B cell (primary cell): ENCODE measurements at regions not wholly inside any gene's neighbourhood (a gene's known extent, or its start where the extent isn't known, plus 50 kb on each side); places are given as distances from the start of the nearest gene placed in this dataset.

Experiments used
- ATAC-seq: fragments of 200-7000 bp; cut with Tn5 transposase; one replicate; pipeline ENCODE4 v1.10.0; 2021; ENCODE audit warnings: low read depth, mild to moderate bottlenecking, moderate number of reproducible peaks, moderate library complexity
- CTCF ChIA-PET: fragments of 350-600 bp; sonication (Branson Sonifier 250); formaldehyde crosslinking; loops from one replicate; lab custom pipeline; 2021; ENCODE audit warnings: antibody characterized with exemption, inconsistent platforms; lab: Charles Lee
- POLR2A ChIA-PET: fragments of 350-600 bp; sonication (Branson Sonifier 250); formaldehyde crosslinking; loops from one replicate; lab custom pipeline; 2021; ENCODE audit warnings: antibody characterized with exemption; lab: Charles Lee
- DNase-seq: peaks from one replicate; pipeline ENCODE4 v3.0.0; 2013
- H2AFZ ChIP-seq: 2 replicates; pipeline ENCODE4 v1.6.1; 2012; ENCODE audit warnings: mild to moderate bottlenecking, low read depth, low read length; ENCODE audit not compliant: insufficient read depth, poor library complexity, severe bottlenecking
- H3K27ac ChIP-seq, 2 donors: 1 replicate in 1 of 2; 2 replicates in 1 of 2; pipeline ENCODE4 v1.5.1; 2012 to 2013; ENCODE audit warnings: low read length in 2 of 2, mild to moderate bottlenecking in 2 of 2, moderate library complexity in 1 of 2
- H3K27me3 ChIP-seq, 4 experiments: fragments of 200-600 bp in 1 of 4; sonication (generic) in 1 of 4; replicated peaks in 1 of 4; 1 replicate in 2 of 4; 2 replicates in 2 of 4; pipeline versions ENCODE4 v1.6.1 to v1.7.0; 2013 to 2016; ENCODE audit warnings: low read length in 3 of 4, mild to moderate bottlenecking in 2 of 4, mixed read lengths in 1 of 4, moderate library complexity in 1 of 4; ENCODE audit not compliant: insufficient read depth in 4 of 4, control insufficient read depth in 3 of 4; ENCODE audit errors: control extremely low read depth in 1 of 4
- H3K36me3 ChIP-seq, 2 experiments: replicated peaks in 1 of 2; 1 replicate in 1 of 2; 2 replicates in 1 of 2; pipeline versions ENCODE4 v1.6.1 to v1.7.1; 2013; ENCODE audit warnings: low read length in 1 of 2; ENCODE audit not compliant: insufficient read depth in 2 of 2, control insufficient read depth in 1 of 2; ENCODE audit errors: control extremely low read depth in 1 of 2, extremely low read depth in 1 of 2
- H3K4me1 ChIP-seq, 2 donors: fragments of 200-600 bp in 1 of 2; sonication (generic) in 1 of 2; 1 replicate in 1 of 2; 2 replicates in 1 of 2; pipeline versions ENCODE4 v1.5.1 to v1.6.1; 2013 to 2017; ENCODE audit warnings: low read length in 2 of 2; ENCODE audit not compliant: control insufficient read depth in 2 of 2, insufficient read depth in 2 of 2
- H3K4me2 ChIP-seq: replicated peaks from 2 replicates; pipeline ENCODE3; 2012; ENCODE audit warnings: mild to moderate bottlenecking, low read depth, low read length; ENCODE audit not compliant: poor library complexity, severe bottlenecking
- H3K4me3 ChIP-seq, 5 experiments: fragments of 200-600 bp in 1 of 5; sonication (generic) in 1 of 5; 1 replicate in 3 of 5; 2 replicates in 2 of 5; pipeline versions ENCODE4 v1.5.1 to v1.7.0; 2011 to 2016; ENCODE audit warnings: low read length in 4 of 5, mild to moderate bottlenecking in 4 of 5, low read depth in 2 of 5, control low read depth in 1 of 5, moderate library complexity in 1 of 5; ENCODE audit not compliant: insufficient read depth in 1 of 5; ENCODE audit errors: control extremely low read depth in 1 of 5, extremely low read depth in 1 of 5
- H3K79me2 ChIP-seq: fragments of 200-600 bp; sonication (generic); one replicate; pipeline ENCODE4 v1.6.0; 2016; ENCODE audit warnings: low read length; ENCODE audit not compliant: control insufficient read depth, insufficient read depth
- H3K9ac ChIP-seq: fragments of 200-600 bp; sonication (generic); 2 replicates; pipeline ENCODE4 v1.6.1; 2017; ENCODE audit warnings: mild to moderate bottlenecking, low read length, moderate library complexity
- H3K9me3 ChIP-seq, 3 donors: one replicate each; pipeline versions ENCODE4 v1.6.1 to v1.7.1; 2013; ENCODE audit warnings: low read length in 2 of 3; ENCODE audit not compliant: control insufficient read depth in 2 of 3, insufficient read depth in 1 of 3; ENCODE audit errors: control extremely low read depth in 1 of 3
- H4K20me1 ChIP-seq: 2 replicates; pipeline ENCODE4 v1.6.0; 2012; ENCODE audit warnings: mild to moderate bottlenecking, low read length; ENCODE audit not compliant: insufficient read depth, control insufficient read depth, poor library complexity, severe bottlenecking
- H3K27ac Mint-ChIP-seq: one replicate; pipeline ENCODE4 v1.8.0; 2021; ENCODE audit warnings: mixed read lengths
- H3K27me3 Mint-ChIP-seq: one replicate; pipeline ENCODE4 v1.8.0; 2021; ENCODE audit warnings: mixed read lengths
- H3K4me1 Mint-ChIP-seq: one replicate; pipeline ENCODE4 v1.8.0; 2021; ENCODE audit warnings: mixed read lengths
- H3K4me3 Mint-ChIP-seq: one replicate; pipeline ENCODE4 v1.8.0; 2021; ENCODE audit warnings: mixed read lengths
- H3K9me3 Mint-ChIP-seq: one replicate; pipeline ENCODE4 v1.8.0; 2022; ENCODE audit warnings: mixed read lengths; ENCODE audit not compliant: insufficient read depth
- CTCF ChIP-seq: fragments of 200-600 bp; IDR thresholded peaks from one replicate; pipeline ENCODE4 v1.8.0; 2022; ENCODE audit warnings: antibody characterized with exemption, mild to moderate bottlenecking
- EZH2 ChIP-seq: IDR thresholded peaks from 2 replicates; pipeline ENCODE4 v1.6.1; 2012; ENCODE audit warnings: borderline replicate concordance, low read depth, mild to moderate bottlenecking, moderate library complexity, low read length; ENCODE audit not compliant: insufficient read depth, poor library complexity, severe bottlenecking
- WGBS: methylation state at CpG from one replicate; pipeline ENCODE4 v1.1.5; 2013; ENCODE audit warnings: missing lambda C conversion rate; ENCODE audit not compliant: insufficient coverage; 5-methylcytosine and 5-hydroxymethylcytosine counted together
- intact Hi-C: fragments of 100-400 bp; cut with micrococcal nuclease; formaldehyde crosslinking; loops from one replicate; pipeline ENCODE4 v1.10.0; 2022

DNA sequence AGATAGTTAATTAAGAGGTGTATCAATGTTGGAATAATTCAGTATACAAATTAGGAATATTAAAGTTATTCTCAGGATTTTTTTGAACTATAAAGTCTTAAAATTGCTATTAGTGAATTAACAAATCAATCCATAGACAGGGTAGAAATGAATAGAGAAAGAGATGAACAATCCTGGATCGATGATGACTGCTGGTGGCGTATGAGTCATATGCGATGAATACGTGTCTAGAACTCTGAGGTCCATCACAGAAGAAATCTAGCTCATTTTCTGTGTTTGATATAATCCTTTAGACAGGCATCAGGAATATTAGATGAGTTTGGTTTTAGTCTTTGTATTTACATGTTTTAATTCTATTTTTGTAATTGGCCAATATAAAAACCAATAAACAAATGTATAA lies 85.4 kb upstream of the RTL1 start:
- Histone ChIP-seq H2AFZ (no peak overlapping the region), H4K20me1 (no peaks in the 10 kb centered on the region), H3K4me2 (no peak overlapping the region), H3K27me3 (no peaks in the 10 kb centered on the region), H3K27ac (no peak overlapping the region), H3K9ac (no peak overlapping the region), H3K9me3 (no peaks in the 10 kb centered on the region), H3K36me3 (no peaks in the 10 kb centered on the region), H3K79me2 (no peaks in the 10 kb centered on the region), H3K4me3 (no peak overlapping the region), H3K4me1 (no peaks in the 10 kb centered on the region)
- intact Hi-C loops = no loop called here
- ATAC-seq (no peak), DNase-seq (no peak)
- Mint-ChIP-seq H3K27me3 (no peaks in the 10 kb centered on the region), H3K9me3 (no peaks in the 10 kb centered on the region), H3K27ac (no peak overlapping the region), H3K4me1 (no peaks in the 10 kb centered on the region), H3K4me3 (no peak overlapping the region)
- WGBS = 91% methylated on average over 4 of the region's 4 CpGs
- no peak for TF ChIP-seq EZH2
- TF ChIP-seq CTCF = no peak
- ChIA-PET CTCF (no interaction called here), POLR2A (no interaction called here)

DNA sequence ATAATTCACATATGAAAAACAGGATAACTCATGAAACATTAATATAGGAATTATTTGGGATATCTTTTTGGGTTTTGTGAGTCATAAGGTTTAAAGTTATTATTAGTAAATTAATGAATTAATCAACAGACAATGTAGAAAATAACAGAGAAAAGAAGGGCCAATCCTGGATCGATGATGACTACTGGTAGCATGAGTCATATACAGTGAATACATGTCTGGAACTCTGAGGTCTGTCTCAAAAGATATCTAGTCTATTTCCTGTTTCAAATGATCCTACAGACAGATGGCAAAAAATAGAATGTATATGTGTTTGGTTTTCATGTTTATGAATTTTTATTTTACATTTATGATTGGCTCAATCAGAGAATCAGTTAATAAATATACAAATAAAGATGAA lies 86.4 kb upstream of the RTL1 start:
- Histone ChIP-seq H4K20me1 (no peaks in the 10 kb centered on the region), H3K4me3 (no peak overlapping the region), H3K79me2 (no peaks in the 10 kb centered on the region), H3K4me1 (no peaks in the 10 kb centered on the region), H3K27me3 (no peaks in the 10 kb centered on the region), H2AFZ (no peak overlapping the region), H3K27ac (no peak overlapping the region), H3K36me3 (no peaks in the 10 kb centered on the region), H3K9me3 (no peaks in the 10 kb centered on the region), H3K9ac (no peak overlapping the region), H3K4me2 (no peak overlapping the region)
- Mint-ChIP-seq H3K27ac (no peak overlapping the region), H3K4me3 (no peak overlapping the region), H3K9me3 (peaks cover 2% of the 10 kb centered on the region), H3K27me3 (no peaks in the 10 kb centered on the region), H3K4me1 (no peaks in the 10 kb centered on the region)
- TF ChIP-seq CTCF (no peak), EZH2 (no peak)
- no CpG with 5 or more reads among the region's 1 CpG for WGBS
- intact Hi-C loops = no loop called here
- ChIA-PET POLR2A (no interaction called here), CTCF (no interaction called here)
- DNase-seq = no peak
- no peak for ATAC-seq
